ENCODE measurements at regions not wholly inside any gene's neighbourhood (a gene's known extent, or its start where the extent isn't known, plus 50 kb on each side); places are given as distances from the start of the nearest gene placed in this dataset.

DNA sequence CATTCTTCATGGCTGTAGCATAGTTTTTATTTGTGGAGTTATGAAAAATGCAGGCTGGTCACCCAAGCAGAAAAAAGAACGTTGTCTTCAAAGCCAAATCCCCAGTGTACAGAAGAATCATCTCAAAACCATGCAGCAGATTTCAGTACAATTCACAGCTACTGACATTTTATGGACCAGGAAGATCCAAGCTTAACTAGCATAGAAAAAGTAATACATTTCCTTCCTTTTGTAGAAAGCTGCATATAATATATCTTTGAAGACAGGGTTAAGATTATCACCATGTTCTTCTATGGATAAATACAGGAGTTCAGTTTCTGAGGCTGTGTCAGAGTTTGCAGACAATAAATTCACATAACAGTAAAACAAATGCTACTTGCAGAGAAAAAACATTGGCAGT is 1054.8 kb upstream of the C9orf72 start:
- ATAC-seq (no peak), DNase-seq (ENCODE audit: low read depth, low spot score) (no peak)
- CTCF ChIA-PET: no interaction called here
- no TSS peak for BruUV-seq (replicated peaks)
- POLR2A ChIA-PET: no interaction called here
- Histone ChIP-seq H3K4me1 (ENCODE audit: control insufficient read depth, insufficient read depth, low read length) (no peaks in the 10 kb centered on the region), H3K4me3 (ENCODE audit: low read depth in 2 of 2, low read length in 2 of 2) (no peak overlapping the region), H3K27me3 (ENCODE audit: control insufficient read depth, insufficient read depth, low read length) (no peaks in the 10 kb centered on the region), H3K27ac (ENCODE audit: low read length) (no peak overlapping the region), H3K36me3 (ENCODE audit: control insufficient read depth, insufficient read depth, low read length) (no peaks in the 10 kb centered on the region), H3K9me3 (ENCODE audit: control insufficient read depth, insufficient read depth, low read depth, low read length) (no peaks in the 10 kb centered on the region)
- in situ Hi-C loops (cut with HindIII; ENCODE audit: low pct_unique_long_range_greater_than_20kb, low sequenced_read_pairs) (no loop called here), intact Hi-C loops (cut with micrococcal nuclease; ENCODE audit: unreplicated experiment) (no loop called here)
- TF ChIP-seq TCF7L2 (IDR thresholded peaks at IDR 0.05; ENCODE audit: low read depth, low read length): no peak
- TF ChIP-seq, protein P1, sequence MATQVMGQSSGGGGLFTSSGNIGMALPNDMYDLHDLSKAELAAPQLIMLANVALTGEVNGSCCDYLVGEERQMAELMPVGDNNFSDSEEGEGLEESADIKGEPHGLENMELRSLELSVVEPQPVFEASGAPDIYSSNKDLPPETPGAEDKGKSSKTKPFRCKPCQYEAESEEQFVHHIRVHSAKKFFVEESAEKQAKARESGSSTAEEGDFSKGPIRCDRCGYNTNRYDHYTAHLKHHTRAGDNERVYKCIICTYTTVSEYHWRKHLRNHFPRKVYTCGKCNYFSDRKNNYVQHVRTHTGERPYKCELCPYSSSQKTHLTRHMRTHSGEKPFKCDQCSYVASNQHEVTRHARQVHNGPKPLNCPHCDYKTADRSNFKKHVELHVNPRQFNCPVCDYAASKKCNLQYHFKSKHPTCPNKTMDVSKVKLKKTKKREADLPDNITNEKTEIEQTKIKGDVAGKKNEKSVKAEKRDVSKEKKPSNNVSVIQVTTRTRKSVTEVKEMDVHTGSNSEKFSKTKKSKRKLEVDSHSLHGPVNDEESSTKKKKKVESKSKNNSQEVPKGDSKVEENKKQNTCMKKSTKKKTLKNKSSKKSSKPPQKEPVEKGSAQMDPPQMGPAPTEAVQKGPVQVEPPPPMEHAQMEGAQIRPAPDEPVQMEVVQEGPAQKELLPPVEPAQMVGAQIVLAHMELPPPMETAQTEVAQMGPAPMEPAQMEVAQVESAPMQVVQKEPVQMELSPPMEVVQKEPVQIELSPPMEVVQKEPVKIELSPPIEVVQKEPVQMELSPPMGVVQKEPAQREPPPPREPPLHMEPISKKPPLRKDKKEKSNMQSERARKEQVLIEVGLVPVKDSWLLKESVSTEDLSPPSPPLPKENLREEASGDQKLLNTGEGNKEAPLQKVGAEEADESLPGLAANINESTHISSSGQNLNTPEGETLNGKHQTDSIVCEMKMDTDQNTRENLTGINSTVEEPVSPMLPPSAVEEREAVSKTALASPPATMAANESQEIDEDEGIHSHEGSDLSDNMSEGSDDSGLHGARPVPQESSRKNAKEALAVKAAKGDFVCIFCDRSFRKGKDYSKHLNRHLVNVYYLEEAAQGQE (IDR thresholded peaks at IDR 0.05; ENCODE audit: insufficient read depth in 1 of 2, low read depth in 2 of 2, low read length in 1 of 2): no peak
- TF ChIP-seq POLR2AphosphoS5 (IDR thresholded peaks at IDR 0.05; ENCODE audit: low read depth, low read length): no peak
- TF ChIP-seq, protein P2, sequence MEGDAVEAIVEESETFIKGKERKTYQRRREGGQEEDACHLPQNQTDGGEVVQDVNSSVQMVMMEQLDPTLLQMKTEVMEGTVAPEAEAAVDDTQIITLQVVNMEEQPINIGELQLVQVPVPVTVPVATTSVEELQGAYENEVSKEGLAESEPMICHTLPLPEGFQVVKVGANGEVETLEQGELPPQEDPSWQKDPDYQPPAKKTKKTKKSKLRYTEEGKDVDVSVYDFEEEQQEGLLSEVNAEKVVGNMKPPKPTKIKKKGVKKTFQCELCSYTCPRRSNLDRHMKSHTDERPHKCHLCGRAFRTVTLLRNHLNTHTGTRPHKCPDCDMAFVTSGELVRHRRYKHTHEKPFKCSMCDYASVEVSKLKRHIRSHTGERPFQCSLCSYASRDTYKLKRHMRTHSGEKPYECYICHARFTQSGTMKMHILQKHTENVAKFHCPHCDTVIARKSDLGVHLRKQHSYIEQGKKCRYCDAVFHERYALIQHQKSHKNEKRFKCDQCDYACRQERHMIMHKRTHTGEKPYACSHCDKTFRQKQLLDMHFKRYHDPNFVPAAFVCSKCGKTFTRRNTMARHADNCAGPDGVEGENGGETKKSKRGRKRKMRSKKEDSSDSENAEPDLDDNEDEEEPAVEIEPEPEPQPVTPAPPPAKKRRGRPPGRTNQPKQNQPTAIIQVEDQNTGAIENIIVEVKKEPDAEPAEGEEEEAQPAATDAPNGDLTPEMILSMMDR (IDR thresholded peaks at IDR 0.05): no peak
- TF ChIP-seq SIN3A (IDR thresholded peaks at IDR 0.05; ENCODE audit: borderline replicate concordance, insufficient read depth, low read depth, low read length): no peak

DNA sequence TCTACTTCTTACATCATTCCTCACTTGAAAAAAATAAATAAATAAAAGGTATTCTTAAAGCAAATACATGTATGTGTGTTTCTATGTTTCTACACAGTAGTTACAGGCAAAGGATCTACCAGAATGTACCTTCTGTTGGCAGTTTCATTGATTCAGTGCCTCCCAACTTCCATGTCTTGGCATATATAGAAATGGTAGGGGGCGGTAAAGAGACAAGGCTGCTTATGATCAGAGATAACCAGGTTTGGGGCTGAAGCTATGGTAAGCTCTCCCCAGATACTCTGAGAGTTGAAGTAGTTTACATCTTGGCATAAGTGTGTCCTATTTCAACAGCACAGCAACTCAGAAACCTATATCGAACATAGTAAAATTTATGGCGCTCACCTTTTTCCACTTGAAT is 1075.4 kb upstream of the C9orf72 start:
- no peak for DNase-seq (ENCODE audit: low read depth, low spot score)

More for the DNA sequence above, 1075.4 kb upstream of the C9orf72 start:
- H3K36me3 ChIP-seq (ENCODE audit: control insufficient read depth, insufficient read depth, low read length): no peaks in the 10 kb centered on the region
- H3K27ac ChIP-seq (ENCODE audit: low read length): no peak overlapping the region
- no peaks in the 10 kb centered on the region for H3K4me1 ChIP-seq (ENCODE audit: control insufficient read depth, insufficient read depth, low read length)
- no peaks in the 10 kb centered on the region for H3K27me3 ChIP-seq (ENCODE audit: control insufficient read depth, insufficient read depth, low read length)
- CTCF ChIA-PET: no interaction called here
- no TSS peak for BruUV-seq (replicated peaks)
- TF ChIP-seq, protein P2 (IDR thresholded peaks at IDR 0.05): no peak
- TF ChIP-seq SIN3A (IDR thresholded peaks at IDR 0.05; ENCODE audit: borderline replicate concordance, insufficient read depth, low read depth, low read length) (no peak), TCF7L2 (IDR thresholded peaks at IDR 0.05; ENCODE audit: low read depth, low read length) (no peak), POLR2AphosphoS5 (IDR thresholded peaks at IDR 0.05; ENCODE audit: low read depth, low read length) (no peak)
- TF ChIP-seq, protein P1 (IDR thresholded peaks at IDR 0.05; ENCODE audit: insufficient read depth in 1 of 2, low read depth in 2 of 2, low read length in 1 of 2): no peak
- in situ Hi-C loops (cut with HindIII; ENCODE audit: low pct_unique_long_range_greater_than_20kb, low sequenced_read_pairs): no loop called here
- ATAC-seq: no peak
- intact Hi-C loops (cut with micrococcal nuclease; ENCODE audit: unreplicated experiment): no loop called here
- POLR2A ChIA-PET: no interaction called here
- H3K9me3 ChIP-seq (ENCODE audit: control insufficient read depth, insufficient read depth, low read depth, low read length): no peaks in the 10 kb centered on the region
- no peak overlapping the region for H3K4me3 ChIP-seq (ENCODE audit: low read depth in 2 of 2, low read length in 2 of 2)
